Left ventricle myocardium superior (tissue), 1 donor: ENCODE measurements at regions not wholly inside any gene's neighbourhood (a gene's known extent, or its start where the extent isn't known, plus 50 kb on each side); places are given as distances from the start of the nearest gene placed in this dataset.
A peak's percentile ranks its signal among the peaks of the same experiment; 100 is the strongest.
"Not testable (repeated sequence)": the region's sequence is repeated elsewhere in the genome, so short reads cannot be mapped to it uniquely, and the experiment has no call there.

Experiments used
- ATAC-seq: fragments of 200-7000 bp; cut with Tn5 transposase; one replicate; pipeline ENCODE4 v1.9.1; 2020; ENCODE audit warnings: mild to moderate bottlenecking, moderate library complexity
- DNase-seq: peaks from one replicate; pipeline ENCODE4 v3.0.0-alpha.2; 2020
- intact Hi-C: fragments of 100-400 bp; cut with micrococcal nuclease; formaldehyde crosslinking; loops from one replicate; pipeline ENCODE4 v1.11.0; 2022
- donor health status: DM: no; HTN: yes; CAD: no; lungs with severe emphysema.

GRCh38 chr5:56763711-56764466 is 51.5 kb upstream of the MAP3K1 start:
- intact Hi-C loops: no loop called here
- DNase-seq (no peak), ATAC-seq (peak; percentile 60)

GRCh38 chr5:56763182-56763581 is 52.2 kb upstream of the MAP3K1 start:
- no peak for DNase-seq
- no peak for ATAC-seq
- intact Hi-C loops: no loop called here

GRCh38 chr5:56761151-56761885 is 54.0 kb upstream of the MAP3K1 start:
- ATAC-seq (no peak), DNase-seq (no peak)
- intact Hi-C loops: no loop called here

GRCh38 chr5:56760723-56761122 is 54.6 kb upstream of the MAP3K1 start:
- peak; percentile 43 for ATAC-seq
- DNase-seq: no peak
- intact Hi-C loops: no loop called here

GRCh38 chr5:56759521-56760216 is 55.7 kb upstream of the MAP3K1 start:
- peak; percentile 67 for ATAC-seq
- DNase-seq: peak; percentile 47
- intact Hi-C loops: no loop called here

GRCh38 chr5:56757077-56757476 is 58.3 kb upstream of the MAP3K1 start:
- intact Hi-C loops: no loop called here
- no peak for ATAC-seq

GRCh38 chr5:56755036-56755555 is 60.3 kb upstream of the MAP3K1 start:
- DNase-seq: no peak
- intact Hi-C loops: no loop called here
- no peak for ATAC-seq

More at GRCh38 chr5:56757077-56757476, 58.3 kb upstream of the MAP3K1 start:
- no peak for DNase-seq

- ATAC-seq, DNase-seq, intact Hi-C loops: not testable (repeated sequence)
These were observed 61.8 kb upstream of the MAP3K1 start for GRCh38 chr5:56753588-56753987.

GRCh38 chr5:56751572-56752313 is 63.6 kb upstream of the MAP3K1 start:
- DNase-seq (no peak), ATAC-seq (peak; percentile 41)
- intact Hi-C loops: no loop called here

GRCh38 chr5:56749842-56750241 is 65.5 kb upstream of the MAP3K1 start:
- intact Hi-C loops: no loop called here
- ATAC-seq: no peak
- no peak for DNase-seq

- ATAC-seq (no peak), DNase-seq (no peak)
- intact Hi-C loops: no loop called here
These were observed 68.6 kb upstream of the MAP3K1 start for GRCh38 chr5:56746553-56747339.

GRCh38 chr5:56745864-56746263 is 69.5 kb upstream of the MAP3K1 start:
- DNase-seq (no peak), ATAC-seq (no peak)
- intact Hi-C loops: no loop called here

- intact Hi-C loops: no loop called here
- DNase-seq (no peak), ATAC-seq (no peak)
These were observed 74.5 kb upstream of the MAP3K1 start for GRCh38 chr5:56740868-56741267.

- no peak for DNase-seq
- intact Hi-C loops: no loop called here
- ATAC-seq: no peak
These were observed 75.4 kb upstream of the MAP3K1 start for GRCh38 chr5:56739990-56740389.

GRCh38 chr5:56737951-56738606 is 77.3 kb upstream of the MAP3K1 start:
- DNase-seq (no peak), ATAC-seq (no peak)
- intact Hi-C loops: no loop called here

GRCh38 chr5:56737002-56737621 is 78.2 kb upstream of the MAP3K1 start:
- intact Hi-C loops: no loop called here
- ATAC-seq (peak; percentile 45), DNase-seq (no peak)

- DNase-seq: no peak
- intact Hi-C loops: no loop called here
- peak; percentile 76 for ATAC-seq
These were observed 79.3 kb upstream of the MAP3K1 start for GRCh38 chr5:56735849-56736641.
